Suprapubic skin (tissue), 4 donors: ENCODE measurements at regions not wholly inside any gene's neighbourhood (a gene's known extent, or its start where the extent isn't known, plus 50 kb on each side); places are given as distances from the start of the nearest gene placed in this dataset.

ENCODE experiments used
- DNase-seq, 2 donors: peaks; one replicate each; pipeline ENCODE4 v3.0.0-alpha.2; 2019; ENCODE audit warnings: low spot score in 2 of 2
- H3K27ac ChIP-seq: fragments of 200-600 bp; sonication (generic); one replicate; pipeline ENCODE4 v1.5.1; 2019
- H3K27me3 ChIP-seq: fragments of 200-600 bp; sonication (generic); one replicate; pipeline ENCODE4 v1.5.1; 2019
- H3K36me3 ChIP-seq: fragments of 200-600 bp; sonication (generic); one replicate; pipeline ENCODE4 v1.5.1; 2019
- H3K4me1 ChIP-seq: fragments of 200-600 bp; sonication (generic); one replicate; pipeline ENCODE4 v1.5.1; 2019
- H3K4me3 ChIP-seq: fragments of 200-600 bp; sonication (generic); one replicate; pipeline ENCODE4 v1.5.1; 2019; ENCODE audit warnings: mild to moderate bottlenecking
- H3K9me3 ChIP-seq: fragments of 200-600 bp; sonication (generic); one replicate; pipeline ENCODE4 v1.5.1; 2019
- CTCF ChIP-seq, 2 donors: fragments of 200-600 bp in 1 of 2; fragments of 450-650 bp in 1 of 2; sonication (generic) in 1 of 2; IDR thresholded peaks; one replicate each; pipeline ENCODE4 v1.5.1; 2016 to 2019; ENCODE audit warnings: antibody characterized with exemption in 2 of 2, mild to moderate bottlenecking in 1 of 2, moderate library complexity in 1 of 2
- EP300 ChIP-seq: sonication (generic); formaldehyde crosslinking; IDR thresholded peaks from one replicate; pipeline ENCODE4 v1.6.1; 2017; ENCODE audit warnings: antibody characterized with exemption
- POLR2A ChIP-seq, 2 donors: fragments of 450-650 bp; IDR thresholded peaks; one replicate each; pipeline ENCODE4 v1.6.1; 2017; ENCODE audit warnings: antibody characterized with exemption in 2 of 2, mild to moderate bottlenecking in 2 of 2, moderate library complexity in 2 of 2
- POLR2AphosphoS5 ChIP-seq, 3 donors: sonication (generic); formaldehyde crosslinking; IDR thresholded peaks; one replicate each; pipeline ENCODE4 v1.6.1; 2017; ENCODE audit warnings: antibody characterized with exemption in 3 of 3
- WGBS: methylation state at CpG from one replicate; pipeline ENCODE4 v1.1.5; 2018; 5-methylcytosine and 5-hydroxymethylcytosine counted together

GRCh38 chr9:107699231-107699630, 209.7 kb upstream of the KLF4 start:
- Histone ChIP-seq H3K36me3 (no peaks in the 10 kb centered on the region), H3K27me3 (no peaks in the 10 kb centered on the region), H3K4me1 (no peaks in the 10 kb centered on the region), H3K4me3 (no peak overlapping the region), H3K9me3 (no peaks in the 10 kb centered on the region), H3K27ac (no peak overlapping the region)
- 70% methylated on average over 6 of the region's 6 CpGs for WGBS
- DNase-seq = no peak
- TF ChIP-seq CTCF (IDR thresholded peaks at IDR 0.05) = no peak
- TF ChIP-seq POLR2AphosphoS5 (IDR thresholded peaks at IDR 0.05) = no peak
- no peak for TF ChIP-seq EP300
- no peak for TF ChIP-seq POLR2A (IDR thresholded peaks at IDR 0.05)

DNA sequence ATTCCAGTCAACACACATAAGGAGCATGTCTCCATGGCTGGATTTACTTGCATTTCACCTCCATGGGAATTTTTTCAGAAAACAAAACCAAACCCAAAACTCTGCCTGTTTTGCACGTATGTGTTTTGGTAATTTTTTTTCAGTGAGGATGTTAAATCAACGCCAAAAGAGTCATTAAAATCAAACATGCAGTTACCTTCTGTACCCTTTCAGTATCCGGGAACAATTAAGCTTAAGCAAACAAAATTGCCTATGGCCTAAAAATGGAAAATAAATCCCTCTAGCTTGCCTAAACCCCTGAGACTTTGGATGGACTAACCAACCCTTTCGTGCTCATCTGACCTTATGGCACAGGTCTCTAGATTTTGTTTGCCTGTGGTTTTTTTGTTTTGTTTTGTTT, 209.2 kb upstream of the KLF4 start:
- Histone ChIP-seq H3K36me3 (no peaks in the 10 kb centered on the region), H3K27ac (no peak overlapping the region), H3K4me1 (no peaks in the 10 kb centered on the region), H3K9me3 (no peaks in the 10 kb centered on the region), H3K27me3 (no peaks in the 10 kb centered on the region), H3K4me3 (no peak overlapping the region)
- no peak for DNase-seq
- 65% methylated on average over 4 of the region's 4 CpGs for WGBS
- no peak for TF ChIP-seq POLR2AphosphoS5 (IDR thresholded peaks at IDR 0.05)
- TF ChIP-seq CTCF (IDR thresholded peaks at IDR 0.05) = no peak
- TF ChIP-seq POLR2A (IDR thresholded peaks at IDR 0.05) = no peak
- no peak for TF ChIP-seq EP300

DNA sequence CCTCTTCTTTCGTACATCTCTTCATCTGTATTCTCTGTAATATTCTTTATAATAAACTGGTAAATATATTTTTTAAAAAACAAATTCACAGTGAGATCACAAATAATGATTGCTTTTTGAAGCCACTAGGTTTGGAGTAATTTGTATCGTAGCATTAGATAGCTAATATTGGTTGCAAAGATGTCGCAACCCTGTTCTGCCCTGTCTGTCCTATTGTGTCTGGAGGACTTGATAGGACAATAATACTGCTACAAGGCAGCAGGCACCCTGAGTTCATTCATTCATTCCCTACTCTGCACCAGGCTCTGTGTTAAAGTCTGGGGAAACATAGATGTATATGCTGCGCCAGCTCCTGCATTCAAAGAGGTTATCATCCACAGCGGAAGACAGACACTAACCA, 206.7 kb upstream of the KLF4 start:
- Histone ChIP-seq H3K4me3 (no peak overlapping the region), H3K4me1 (no peaks in the 10 kb centered on the region), H3K27me3 (no peaks in the 10 kb centered on the region), H3K36me3 (no peaks in the 10 kb centered on the region), H3K27ac (no peak overlapping the region), H3K9me3 (no peaks in the 10 kb centered on the region)
- no peak for DNase-seq
- no peak for TF ChIP-seq EP300
- TF ChIP-seq CTCF (IDR thresholded peaks at IDR 0.05) = no peak
- TF ChIP-seq POLR2A (IDR thresholded peaks at IDR 0.05) = no peak
- TF ChIP-seq POLR2AphosphoS5 (IDR thresholded peaks at IDR 0.05) = no peak
- 94% methylated on average over 5 of the region's 5 CpGs for WGBS

GRCh38 chr9:107694390-107694789, 204.8 kb upstream of the KLF4 start:
- H3K4me3 ChIP-seq = no peak overlapping the region
- no peaks in the 10 kb centered on the region for H3K9me3 ChIP-seq
- 41% methylated on average over 1 of the region's 1 CpG for WGBS
- no peak overlapping the region for H3K27ac ChIP-seq
- DNase-seq = no peak
- no peaks in the 10 kb centered on the region for H3K4me1 ChIP-seq
- no peaks in the 10 kb centered on the region for H3K27me3 ChIP-seq
- H3K36me3 ChIP-seq = no peaks in the 10 kb centered on the region
- no peak for TF ChIP-seq EP300
- TF ChIP-seq CTCF (IDR thresholded peaks at IDR 0.05) = no peak
- no peak for TF ChIP-seq POLR2A (IDR thresholded peaks at IDR 0.05)
- no peak for TF ChIP-seq POLR2AphosphoS5 (IDR thresholded peaks at IDR 0.05)

- Histone ChIP-seq H3K36me3 (no peaks in the 10 kb centered on the region), H3K9me3 (no peaks in the 10 kb centered on the region), H3K27ac (no peak overlapping the region), H3K27me3 (no peaks in the 10 kb centered on the region), H3K4me3 (no peak overlapping the region), H3K4me1 (no peaks in the 10 kb centered on the region)
- 43% methylated on average over 7 of the region's 7 CpGs for WGBS
- TF ChIP-seq POLR2A (IDR thresholded peaks at IDR 0.05) = no peak
- no peak for TF ChIP-seq CTCF (IDR thresholded peaks at IDR 0.05)
- TF ChIP-seq POLR2AphosphoS5 (IDR thresholded peaks at IDR 0.05) = no peak
- no peak for TF ChIP-seq EP300
- DNase-seq = no peak
Observed at GRCh38 chr9:107693625-107694326, 204.2 kb upstream of the KLF4 start.
